ENCODE measurements at regions not wholly inside any gene's neighbourhood (a gene's known extent, or its start where the extent isn't known, plus 50 kb on each side); places are given as distances from the start of the nearest gene placed in this dataset.
"Not testable (repeated sequence)": the region's sequence is repeated elsewhere in the genome, so short reads cannot be mapped to it uniquely, and the experiment has no call there.

- DNase-seq (ENCODE audit: low read depth): no peak
Measured at GRCh38 chr4:171342646-171343045, 470.6 kb upstream of the GALNTL6 start.

- no peak for DNase-seq (ENCODE audit: low read depth)
Measured at GRCh38 chr4:171340258-171340657, 472.9 kb upstream of the GALNTL6 start.

GRCh38 chr4:171334549-171334948, 478.7 kb upstream of the GALNTL6 start:
- no peak for DNase-seq (ENCODE audit: low read depth)

GRCh38 chr4:171308661-171309060, 504.5 kb upstream of the GALNTL6 start:
- no peak for DNase-seq (ENCODE audit: low read depth)

GRCh38 chr4:171298048-171298718, 515.0 kb upstream of the GALNTL6 start:
- not testable (repeated sequence) for DNase-seq (ENCODE audit: low read depth)

GRCh38 chr4:171288816-171289432, 524.3 kb upstream of the GALNTL6 start:
- DNase-seq (ENCODE audit: low read depth): no peak

- no peak for DNase-seq (ENCODE audit: low read depth)
Measured at GRCh38 chr4:171281359-171281758, 531.8 kb upstream of the GALNTL6 start.

- DNase-seq (ENCODE audit: low read depth): no peak
Measured at GRCh38 chr4:171279131-171279530, 534.1 kb upstream of the GALNTL6 start.

- no peak for DNase-seq (ENCODE audit: low read depth)
Measured at GRCh38 chr4:171266671-171267070, 546.5 kb upstream of the GALNTL6 start.

- no peak for DNase-seq (ENCODE audit: low read depth)
Measured at GRCh38 chr4:171265190-171265818, 547.9 kb upstream of the GALNTL6 start.

- DNase-seq (ENCODE audit: low read depth): no peak
Measured at GRCh38 chr4:171256223-171256622, 557.0 kb upstream of the GALNTL6 start.

- no peak for DNase-seq (ENCODE audit: low read depth)
Measured at GRCh38 chr4:171246948-171247347, 566.3 kb upstream of the GALNTL6 start.

GRCh38 chr4:171242831-171243230, 570.4 kb upstream of the GALNTL6 start:
- no peak for DNase-seq (ENCODE audit: low read depth)

GRCh38 chr4:171239196-171239595, 574.0 kb upstream of the GALNTL6 start:
- DNase-seq (ENCODE audit: low read depth): no peak

- DNase-seq (ENCODE audit: low read depth): no peak
Measured at GRCh38 chr4:171235521-171235920, 577.7 kb upstream of the GALNTL6 start.

- DNase-seq (ENCODE audit: low read depth): not testable (repeated sequence)
Measured at GRCh38 chr4:171229354-171229753, 583.9 kb upstream of the GALNTL6 start.

GRCh38 chr4:171221181-171221580, 592.0 kb upstream of the GALNTL6 start:
- no peak for DNase-seq (ENCODE audit: low read depth)

GRCh38 chr4:171203425-171203824, 609.8 kb upstream of the GALNTL6 start:
- DNase-seq (ENCODE audit: low read depth): no peak

- DNase-seq (ENCODE audit: low read depth): no peak
Measured at GRCh38 chr4:171202908-171203307, 610.3 kb upstream of the GALNTL6 start.

GRCh38 chr4:171186700-171187099, 626.5 kb upstream of the GALNTL6 start:
- no peak for DNase-seq (ENCODE audit: low read depth)

GRCh38 chr4:171181090-171181489, 632.1 kb upstream of the GALNTL6 start:
- no peak for DNase-seq (ENCODE audit: low read depth)

GRCh38 chr4:171170671-171171070, 642.5 kb upstream of the GALNTL6 start:
- no peak for DNase-seq (ENCODE audit: low read depth)

GRCh38 chr4:171169396-171169795, 643.8 kb upstream of the GALNTL6 start:
- DNase-seq (ENCODE audit: low read depth): no peak

All from EH (cell line).